ENCODE measurements at regions not wholly inside any gene's neighbourhood (a gene's known extent, or its start where the extent isn't known, plus 50 kb on each side); places are given as distances from the start of the nearest gene placed in this dataset.

GRCh38 chr5:111810112-111810511, 53.1 kb upstream of the NREP start:
- DNase-seq, result no peak
